GM18867 (cell line): ENCODE measurements at regions not wholly inside any gene's neighbourhood (a gene's known extent, or its start where the extent isn't known, plus 50 kb on each side); places are given as distances from the start of the nearest gene placed in this dataset.
"Not testable (repeated sequence)": the region's sequence is repeated elsewhere in the genome, so short reads cannot be mapped to it uniquely, and the experiment has no call there.

Experiments
- ATAC-seq: cut with Tn5 transposase; IDR thresholded peaks from one replicate; pipeline ENCODE4 v1.9.1; 2021; ENCODE audit warnings: mild to moderate bottlenecking, moderate library complexity; ENCODE audit not compliant: unreplicated experiment

- no peak for ATAC-seq
Observed at GRCh38 chr5:163941079-163941478, 435.7 kb downstream of the MAT2B start.

DNA sequence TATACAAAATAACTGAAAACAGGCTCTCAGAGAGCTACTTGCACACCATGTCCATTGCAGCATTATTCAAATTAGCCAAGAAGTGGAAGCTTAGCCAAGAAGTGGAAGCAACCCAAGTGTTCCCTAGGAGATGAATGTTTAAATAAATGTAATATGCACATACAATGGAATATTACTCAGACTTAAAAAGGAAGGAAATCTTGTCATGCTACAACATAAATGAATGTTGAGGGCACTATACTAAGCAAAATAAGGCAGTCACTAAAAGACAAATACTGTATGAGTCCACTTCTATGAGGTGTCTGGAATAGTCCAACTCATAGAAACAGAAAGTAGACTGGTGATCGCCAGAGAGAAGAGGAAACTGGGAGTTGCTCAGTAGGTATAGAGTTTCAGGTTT, 438.1 kb downstream of the MAT2B start:
- no peak for ATAC-seq

- no peak for ATAC-seq
Observed at GRCh38 chr5:163944738-163945137, 439.3 kb downstream of the MAT2B start.

DNA sequence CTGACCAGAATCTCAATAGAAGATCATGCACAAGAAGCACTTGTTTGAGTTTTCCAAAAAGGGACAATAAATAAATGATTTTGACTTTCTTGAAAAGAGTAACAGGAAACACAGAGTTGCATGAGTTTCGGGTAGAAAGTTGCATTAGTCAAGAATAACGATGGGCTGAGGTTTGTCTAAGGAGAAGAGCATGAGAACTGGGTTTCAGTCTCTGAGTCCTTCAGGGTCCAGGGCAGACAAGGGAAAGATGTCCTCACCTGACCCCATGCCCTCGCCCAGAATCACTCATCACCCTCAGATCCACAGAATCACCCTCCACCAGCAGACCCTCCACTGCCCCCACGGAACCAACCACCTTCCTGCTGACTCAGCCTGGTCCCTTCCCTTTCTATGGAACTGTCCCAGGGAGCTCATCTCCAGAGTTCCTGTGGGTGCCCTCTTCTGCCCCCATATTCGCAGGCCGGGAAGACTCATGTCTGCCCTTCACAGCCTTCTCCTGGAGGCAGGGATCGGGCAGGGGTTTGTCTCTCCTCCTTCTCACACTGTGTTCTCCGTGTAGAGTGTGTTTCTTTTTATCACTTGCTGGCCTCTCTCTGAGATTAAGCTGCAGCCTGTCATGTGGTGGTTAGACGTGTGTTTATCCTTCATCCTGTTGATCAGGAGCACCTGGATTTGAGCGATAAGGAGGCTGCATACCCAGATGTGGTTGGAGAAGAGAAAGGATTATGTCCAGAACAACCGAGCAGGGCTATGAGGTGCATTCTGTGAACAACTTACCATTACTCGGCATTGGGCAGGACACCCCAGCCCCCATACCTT, 442.6 kb downstream of the MAT2B start:
- no peak for ATAC-seq

GRCh38 chr5:163950248-163950647, 444.8 kb downstream of the MAT2B start:
- no peak for ATAC-seq

DNA sequence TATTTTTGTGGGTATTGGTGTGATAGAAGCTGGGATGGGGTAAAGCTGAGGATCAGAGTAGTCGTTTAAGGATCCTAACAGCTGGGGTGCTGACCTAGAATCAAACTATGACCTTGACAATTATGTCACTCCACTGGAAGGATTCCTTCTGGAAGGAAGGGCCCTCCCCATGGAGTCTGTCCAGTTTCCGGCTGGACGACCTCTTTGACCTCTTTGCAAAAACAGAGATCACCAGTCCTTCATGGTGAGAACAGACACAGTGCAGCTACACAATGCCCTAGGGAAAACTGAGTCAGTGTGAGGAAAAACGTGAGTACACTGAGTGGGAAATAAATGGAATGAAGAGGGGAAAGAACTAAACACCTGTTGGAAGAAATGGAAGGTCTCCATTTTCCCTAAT, 445.6 kb downstream of the MAT2B start:
- ATAC-seq: no peak

- no peak for ATAC-seq
Observed at GRCh38 chr5:163953901-163954300, 448.5 kb downstream of the MAT2B start.

GRCh38 chr5:163961230-163961629, 455.8 kb downstream of the MAT2B start:
- ATAC-seq: not testable (repeated sequence)

GRCh38 chr5:163963881-163964280, 458.5 kb downstream of the MAT2B start:
- ATAC-seq: no peak

DNA sequence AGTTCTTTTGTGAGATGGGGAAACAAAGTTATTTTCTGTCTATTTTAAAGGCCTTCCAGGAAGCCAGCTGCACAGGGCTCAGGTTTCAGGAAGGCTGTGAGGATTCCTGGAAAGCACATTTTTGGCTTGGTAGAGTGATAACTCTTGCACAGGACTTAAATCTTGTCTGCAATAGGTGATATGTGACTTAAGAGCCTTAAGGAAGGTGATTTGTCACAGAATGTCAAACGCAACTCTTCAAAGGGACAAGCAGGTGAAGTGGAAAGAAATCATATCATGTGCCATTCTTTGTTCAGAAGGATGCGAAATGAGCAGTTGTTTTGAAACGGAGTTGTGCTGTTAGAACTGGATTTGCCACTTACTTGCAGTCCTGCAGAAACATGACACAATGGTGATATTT, 459.3 kb downstream of the MAT2B start:
- no peak for ATAC-seq

DNA sequence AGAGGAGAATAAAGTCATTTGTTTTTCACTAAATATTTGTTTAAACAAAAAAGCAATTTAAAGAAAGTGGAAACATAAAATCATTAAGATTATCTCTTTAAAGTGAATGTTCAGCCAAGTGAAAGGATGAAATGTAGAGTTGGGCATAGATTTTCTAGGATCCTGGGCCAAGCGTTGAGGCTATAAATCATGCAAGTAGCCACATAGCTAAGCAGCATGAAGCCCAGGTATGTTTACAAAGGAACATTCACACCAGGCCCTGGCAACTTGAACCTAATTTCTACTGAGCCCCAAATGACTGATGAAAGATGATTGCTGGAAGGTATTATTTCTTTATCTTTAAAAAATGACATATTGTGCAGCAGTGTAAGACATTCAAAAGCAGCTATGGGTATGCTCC, 461.8 kb downstream of the MAT2B start:
- no peak for ATAC-seq

DNA sequence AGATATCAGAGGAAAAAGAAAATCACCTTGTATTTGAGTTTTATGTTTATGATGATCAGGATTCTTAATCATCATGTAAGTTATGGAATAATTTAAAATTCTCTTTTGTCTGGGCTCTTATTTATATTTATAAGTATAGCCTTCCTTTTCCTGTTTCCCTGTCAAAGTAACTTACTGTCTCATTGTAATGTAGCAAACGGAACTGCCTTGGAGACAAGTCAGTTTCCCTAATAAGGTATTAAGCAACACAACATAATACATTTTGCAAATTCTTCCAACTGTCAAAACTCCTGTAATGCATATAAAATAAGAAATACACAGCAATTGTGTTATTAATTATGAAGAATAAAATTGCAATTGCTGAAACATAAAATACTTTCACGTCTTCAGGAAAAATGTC, 463.2 kb downstream of the MAT2B start:
- ATAC-seq: no peak

- ATAC-seq: no peak
Observed at GRCh38 chr5:163976696-163977095, 471.3 kb downstream of the MAT2B start.

GRCh38 chr5:163978897-163979296, 473.5 kb downstream of the MAT2B start:
- peak; percentile 80 for ATAC-seq

- no peak for ATAC-seq
Observed at GRCh38 chr5:163988566-163988965, 483.1 kb downstream of the MAT2B start.

DNA sequence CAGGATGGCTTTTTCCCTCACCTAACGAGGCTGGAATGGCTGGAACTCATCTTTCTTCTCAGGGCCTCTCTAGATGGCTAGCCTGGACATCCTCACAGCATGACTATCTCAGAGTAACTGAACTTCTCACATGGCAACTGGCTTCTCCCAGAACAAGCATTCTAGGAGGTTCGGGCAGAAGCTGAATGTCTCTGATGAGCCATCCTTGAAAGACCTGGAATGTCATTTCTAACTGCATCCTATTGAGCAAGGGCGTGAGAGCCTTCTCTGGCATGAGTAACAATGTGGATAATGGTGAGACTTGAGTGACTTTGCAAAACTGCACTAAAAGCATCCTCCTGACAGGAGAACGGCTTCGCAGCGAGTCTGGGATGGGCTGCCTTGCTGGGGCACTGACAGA, 487.7 kb downstream of the MAT2B start:
- no peak for ATAC-seq

DNA sequence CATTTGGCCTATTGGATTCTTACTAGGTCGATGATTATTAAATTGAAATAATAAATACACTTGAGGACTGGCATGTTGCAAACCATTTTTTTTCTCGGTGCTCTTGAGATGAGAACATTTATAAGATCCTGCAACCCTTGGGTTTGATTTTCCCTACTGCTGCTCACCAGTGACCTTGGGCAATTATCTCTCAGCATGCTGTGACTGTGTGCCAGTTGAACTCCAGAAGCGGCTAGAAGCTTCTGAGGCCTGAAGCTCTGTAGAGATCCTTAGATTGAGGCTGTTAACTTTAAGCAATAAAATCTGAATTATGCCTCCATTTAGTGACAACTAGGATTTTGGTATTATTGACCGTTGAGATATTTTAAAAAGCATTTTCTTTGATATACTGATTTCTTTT, 489.8 kb downstream of the MAT2B start:
- no peak for ATAC-seq

- no peak for ATAC-seq
Observed at GRCh38 chr5:163997965-163998364, 492.5 kb downstream of the MAT2B start.

- no peak for ATAC-seq
Observed at GRCh38 chr5:164000241-164000640, 494.8 kb downstream of the MAT2B start.

DNA sequence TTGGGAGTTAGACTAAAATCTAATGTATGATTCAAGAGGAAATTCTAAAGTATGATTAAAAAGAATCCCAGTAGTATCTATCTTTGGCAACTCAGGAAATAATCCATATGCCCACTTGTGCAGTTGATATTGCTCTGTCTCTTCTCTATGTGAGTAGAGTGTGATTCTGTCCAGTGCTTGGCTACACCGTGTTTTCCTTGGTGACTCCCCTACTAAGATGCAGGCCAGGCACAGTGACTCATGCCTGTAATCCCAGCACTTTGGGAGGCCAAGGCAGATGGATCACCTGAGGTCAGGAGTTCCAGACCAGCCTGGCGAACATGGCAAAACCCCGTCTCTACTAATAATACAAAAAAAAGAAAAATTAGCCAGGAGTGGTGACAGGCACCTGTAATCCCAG, 495.4 kb downstream of the MAT2B start:
- no peak for ATAC-seq

DNA sequence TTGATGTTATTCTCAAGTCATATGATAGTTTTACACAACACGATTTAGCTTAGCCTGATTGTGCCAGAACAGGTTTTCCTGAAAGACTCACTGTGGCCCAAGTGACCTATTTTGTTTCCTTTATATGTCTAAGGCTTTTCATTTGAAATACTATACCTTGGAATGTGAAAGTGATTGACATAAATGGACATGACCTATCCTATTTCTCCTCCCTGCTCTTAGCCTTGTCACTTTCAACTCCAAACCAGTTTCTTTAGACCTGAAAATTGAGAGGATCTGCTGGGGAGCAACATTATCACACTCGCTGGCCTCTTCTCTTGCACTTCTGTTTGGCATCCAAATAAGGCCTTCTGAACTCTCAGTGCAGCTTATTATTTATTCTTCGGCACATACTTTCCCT, 496.8 kb downstream of the MAT2B start:
- peak; percentile 3 for ATAC-seq

DNA sequence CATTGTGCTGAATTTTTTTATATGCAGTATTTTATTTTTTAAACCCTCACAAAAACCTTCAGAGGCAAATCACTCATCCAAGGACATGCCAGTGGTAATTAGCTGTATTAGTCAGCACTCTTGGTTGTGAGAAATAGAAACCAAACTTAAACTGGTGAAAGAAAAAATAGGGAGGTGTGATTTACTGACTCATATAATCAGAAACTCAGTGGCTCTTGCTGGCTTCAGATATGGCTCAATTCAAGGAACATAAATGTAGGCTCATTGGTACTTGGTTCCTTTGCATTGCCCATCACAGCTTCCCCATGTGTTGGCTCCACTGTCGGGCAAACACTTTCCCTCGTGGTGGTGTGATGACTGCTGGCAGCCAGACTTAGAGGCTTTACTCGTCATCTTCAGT, 497.2 kb downstream of the MAT2B start:
- ATAC-seq: peak; percentile 77

- no peak for ATAC-seq
Observed at GRCh38 chr5:164005071-164005470, 499.7 kb downstream of the MAT2B start.
